ENCODE measurements at regions not wholly inside any gene's neighbourhood (a gene's known extent, or its start where the extent isn't known, plus 50 kb on each side); places are given as distances from the start of the nearest gene placed in this dataset.

DNA sequence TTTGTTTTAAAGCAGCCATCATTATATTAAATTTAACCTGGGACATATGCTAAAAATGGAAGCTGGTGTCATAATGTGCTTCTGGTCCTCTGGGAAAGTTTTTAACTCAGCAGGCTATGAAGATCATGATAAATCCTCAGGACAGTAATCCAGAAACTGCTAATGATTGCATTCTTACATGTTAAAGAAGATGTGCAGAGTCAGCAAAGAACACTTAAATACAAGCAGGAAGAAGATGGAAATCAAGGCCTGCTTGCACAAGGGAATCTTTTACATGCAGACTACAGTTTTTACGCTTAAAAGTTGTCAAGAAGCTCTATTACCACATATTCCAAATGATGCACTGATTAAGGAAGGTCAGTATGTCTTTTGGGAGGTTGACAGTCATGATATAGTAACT lies 246.0 kb upstream of the PTPRD start:
- H3K9me3 Mint-ChIP-seq: peaks cover 19 to 33% (median 31%) of the 10 kb centered on the region in 3 donors
- no peaks in the 10 kb centered on the region for H3K4me1 Mint-ChIP-seq
- no peaks in the 10 kb centered on the region for H3K9me3 ChIP-seq
- H3K4me3 ChIP-seq (ENCODE audit: control insufficient read depth in 1 of 2, extremely low read depth in 1 of 2, low read length in 1 of 2): no peak overlapping the region
- H3K27ac ChIP-seq (ENCODE audit: low read length): no peak overlapping the region
- no peaks in the 10 kb centered on the region for H3K36me3 ChIP-seq (ENCODE audit: control insufficient read depth in 2 of 2, extremely low read depth in 1 of 2, insufficient read depth in 1 of 2, low read length in 1 of 2)
- H3K4me1 ChIP-seq (ENCODE audit: control insufficient read depth in 1 of 2, extremely low read depth in 1 of 2, insufficient read depth in 2 of 2, low read length in 2 of 2): no peaks in the 10 kb centered on the region
- CTCF ChIA-PET: no interaction called here
- no peaks in the 10 kb centered on the region for H3K36me3 Mint-ChIP-seq
- ATAC-seq (replicated peaks in 1 of 4): no peak
- no peak overlapping the region for H3K27ac Mint-ChIP-seq
- no peaks in the 10 kb centered on the region for H3K27me3 ChIP-seq (replicated peaks in 1 of 2; ENCODE audit: control insufficient read depth in 2 of 2, extremely low read depth in 1 of 2, insufficient read depth in 2 of 2, low read length in 1 of 2)
- no peak for DNase-seq
- no peaks in the 10 kb centered on the region for H3K27me3 Mint-ChIP-seq
- no peak overlapping the region for H3K4me3 Mint-ChIP-seq
- POLR2A ChIA-PET: no interaction called here
- no CpG with 5 or more reads among the region's 1 CpG for WGBS (ENCODE audit: insufficient coverage)

DNA sequence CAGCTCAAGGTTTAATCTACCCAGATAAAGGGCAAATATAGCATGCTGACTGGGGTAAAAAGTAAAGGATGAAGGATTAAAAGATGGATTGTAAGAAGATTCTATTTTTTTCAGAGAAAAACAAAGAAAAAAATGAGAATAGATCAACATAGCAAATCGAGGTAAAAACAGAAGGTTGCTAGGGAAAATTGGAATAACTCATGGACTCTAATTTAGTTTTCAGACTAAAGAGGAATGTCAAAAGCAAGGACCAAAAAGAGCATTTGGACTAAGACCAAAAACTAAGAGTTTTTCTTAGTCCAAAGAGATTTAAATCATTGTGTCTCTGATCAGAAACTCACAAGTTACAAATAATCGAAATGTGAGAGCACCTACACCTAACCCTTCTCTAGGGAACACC lies 250.7 kb upstream of the PTPRD start:
- no peak overlapping the region for H3K27ac ChIP-seq (ENCODE audit: low read length)
- Mint-ChIP-seq H3K27ac (no peak overlapping the region), H3K36me3 (no peaks in the 10 kb centered on the region), H3K9me3 (peaks cover 7 to 26% (median 20%) of the 10 kb centered on the region in 3 donors), H3K27me3 (no peaks in the 10 kb centered on the region), H3K4me3 (no peak overlapping the region), H3K4me1 (no peaks in the 10 kb centered on the region)
- 22% methylated on average over 1 of the region's 2 CpGs for WGBS (ENCODE audit: insufficient coverage)
- POLR2A ChIA-PET: no interaction called here
- DNase-seq (no peak), ATAC-seq (replicated peaks in 1 of 4) (no peak)
- H3K4me1 ChIP-seq (ENCODE audit: control insufficient read depth in 1 of 2, extremely low read depth in 1 of 2, insufficient read depth in 2 of 2, low read length in 2 of 2): no peaks in the 10 kb centered on the region
- H3K9me3 ChIP-seq: no peaks in the 10 kb centered on the region
- CTCF ChIA-PET: no interaction called here
- no peaks in the 10 kb centered on the region for H3K27me3 ChIP-seq (replicated peaks in 1 of 2; ENCODE audit: control insufficient read depth in 2 of 2, extremely low read depth in 1 of 2, insufficient read depth in 2 of 2, low read length in 1 of 2)
- no peak overlapping the region for H3K4me3 ChIP-seq (ENCODE audit: control insufficient read depth in 1 of 2, extremely low read depth in 1 of 2, low read length in 1 of 2)
- H3K36me3 ChIP-seq (ENCODE audit: control insufficient read depth in 2 of 2, extremely low read depth in 1 of 2, insufficient read depth in 1 of 2, low read length in 1 of 2): no peaks in the 10 kb centered on the region

DNA sequence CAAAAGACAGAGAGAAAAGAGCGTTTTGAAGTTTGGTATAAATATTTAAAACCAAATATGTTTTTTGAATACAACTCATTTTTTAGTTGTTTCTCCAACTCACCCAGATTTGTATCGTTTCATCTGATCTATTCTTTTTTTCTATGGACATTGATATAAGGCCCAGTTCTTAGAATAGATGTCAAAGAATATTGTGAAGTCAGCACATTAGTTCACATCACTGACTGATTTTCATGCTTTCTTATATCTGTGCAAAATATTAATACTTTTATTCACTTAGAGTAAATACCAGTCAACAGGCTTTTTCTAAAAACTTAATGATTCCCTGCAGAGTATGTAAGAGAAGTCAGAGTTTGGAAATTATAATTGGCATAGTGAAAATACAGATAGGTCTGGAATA lies 254.4 kb upstream of the PTPRD start:
- no peaks in the 10 kb centered on the region for H3K27me3 Mint-ChIP-seq
- POLR2A ChIA-PET: no interaction called here

DNA sequence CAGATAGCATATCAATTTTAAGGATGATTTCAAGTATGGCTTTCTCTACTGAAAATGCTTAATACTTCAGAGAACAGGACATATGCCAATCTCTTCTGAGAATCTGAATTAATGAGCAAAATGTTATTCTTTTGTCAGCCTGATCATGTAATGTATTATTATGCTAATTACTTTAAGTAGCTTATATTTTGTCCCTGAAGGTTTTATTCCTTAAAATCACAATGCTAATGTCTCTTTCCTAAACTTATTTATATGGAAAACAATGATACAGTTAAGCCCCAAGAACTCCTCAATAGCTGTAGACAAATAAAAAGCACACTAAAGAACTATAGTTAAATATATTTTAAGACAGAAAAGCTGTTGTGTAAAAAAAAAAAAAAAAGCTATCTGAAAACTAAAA lies 256.9 kb upstream of the PTPRD start:
- ChIA-PET CTCF (interaction anchor here in 1 of 2 donors (0.7 kb wide), 1 partner anchor 168 kb away, joined by 3 read pairs; no protein-coding TSS in a partner anchor), POLR2A (no interaction called here)
- Histone ChIP-seq H3K27me3 (replicated peaks in 1 of 2; ENCODE audit: control insufficient read depth in 2 of 2, extremely low read depth in 1 of 2, insufficient read depth in 2 of 2, low read length in 1 of 2) (no peaks in the 10 kb centered on the region), H3K36me3 (ENCODE audit: control insufficient read depth in 2 of 2, extremely low read depth in 1 of 2, insufficient read depth in 1 of 2, low read length in 1 of 2) (no peaks in the 10 kb centered on the region), H3K9me3 (no peaks in the 10 kb centered on the region), H3K4me1 (ENCODE audit: control insufficient read depth in 1 of 2, extremely low read depth in 1 of 2, insufficient read depth in 2 of 2, low read length in 2 of 2) (no peaks in the 10 kb centered on the region), H3K27ac (ENCODE audit: low read length) (no peak overlapping the region), H3K4me3 (ENCODE audit: control insufficient read depth in 1 of 2, extremely low read depth in 1 of 2, low read length in 1 of 2) (no peak overlapping the region)
- no peak overlapping the region for H3K4me3 Mint-ChIP-seq
- no peak overlapping the region for H3K27ac Mint-ChIP-seq
- no peaks in the 10 kb centered on the region for H3K27me3 Mint-ChIP-seq
- ATAC-seq (replicated peaks in 1 of 4): no peak
- peaks cover 20 to 31% (median 21%) of the 10 kb centered on the region in 3 donors for H3K9me3 Mint-ChIP-seq
- no peaks in the 10 kb centered on the region for H3K4me1 Mint-ChIP-seq
- no peak for DNase-seq
- H3K36me3 Mint-ChIP-seq: no peaks in the 10 kb centered on the region

More for the DNA sequence above, 254.4 kb upstream of the PTPRD start:
- ATAC-seq (replicated peaks in 1 of 4) (no peak), DNase-seq (no peak)
- Mint-ChIP-seq H3K4me1 (no peaks in the 10 kb centered on the region), H3K9me3 (peaks cover 10 to 28% (median 21%) of the 10 kb centered on the region in 3 donors), H3K4me3 (no peak overlapping the region), H3K27ac (no peak overlapping the region), H3K36me3 (no peaks in the 10 kb centered on the region)
- no CpG with 5 or more reads among the region's 2 CpGs for WGBS (ENCODE audit: insufficient coverage)
- no peaks in the 10 kb centered on the region for H3K4me1 ChIP-seq (ENCODE audit: control insufficient read depth in 1 of 2, extremely low read depth in 1 of 2, insufficient read depth in 2 of 2, low read length in 2 of 2)
- H3K27ac ChIP-seq (ENCODE audit: low read length): no peak overlapping the region
- H3K36me3 ChIP-seq (ENCODE audit: control insufficient read depth in 2 of 2, extremely low read depth in 1 of 2, insufficient read depth in 1 of 2, low read length in 1 of 2): no peaks in the 10 kb centered on the region
- H3K27me3 ChIP-seq (replicated peaks in 1 of 2; ENCODE audit: control insufficient read depth in 2 of 2, extremely low read depth in 1 of 2, insufficient read depth in 2 of 2, low read length in 1 of 2): no peaks in the 10 kb centered on the region
- CTCF ChIA-PET: no interaction called here
- no peaks in the 10 kb centered on the region for H3K9me3 ChIP-seq
- no peak overlapping the region for H3K4me3 ChIP-seq (ENCODE audit: control insufficient read depth in 1 of 2, extremely low read depth in 1 of 2, low read length in 1 of 2)

DNA sequence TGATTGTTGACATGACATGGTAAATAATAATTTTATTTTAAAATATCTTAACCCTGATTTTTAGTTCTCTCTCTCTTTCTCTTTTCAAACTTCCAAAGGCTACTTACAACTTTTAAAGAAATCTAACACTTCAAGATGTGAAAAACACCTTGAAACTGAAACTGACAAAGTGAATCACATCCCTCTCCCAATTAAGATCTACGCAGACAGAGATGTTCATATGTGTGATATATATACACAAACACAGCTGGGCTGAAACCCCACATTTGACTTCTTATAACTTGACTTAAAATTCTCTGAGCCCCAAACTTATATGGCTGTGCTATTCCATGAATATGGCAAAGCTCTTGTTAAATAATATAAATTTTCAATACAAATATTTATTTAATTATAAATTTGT lies 261.2 kb upstream of the PTPRD start:
- Mint-ChIP-seq H3K27me3 (no peaks in the 10 kb centered on the region), H3K27ac (no peak overlapping the region), H3K4me1 (no peaks in the 10 kb centered on the region), H3K9me3 (peaks cover 12 to 29% (median 21%) of the 10 kb centered on the region in 3 donors), H3K36me3 (no peaks in the 10 kb centered on the region), H3K4me3 (no peak overlapping the region)
- ATAC-seq (replicated peaks in 1 of 4): no peak
- ChIA-PET POLR2A (no interaction called here), CTCF (interaction anchor here in 1 of 2 donors (0.6 kb wide), 1 partner anchor 35 kb away, joined by 5 read pairs; no protein-coding TSS in a partner anchor)
- Histone ChIP-seq H3K27me3 (replicated peaks in 1 of 2; ENCODE audit: control insufficient read depth in 2 of 2, extremely low read depth in 1 of 2, insufficient read depth in 2 of 2, low read length in 1 of 2) (no peaks in the 10 kb centered on the region), H3K27ac (ENCODE audit: low read length) (no peak overlapping the region), H3K36me3 (ENCODE audit: control insufficient read depth in 2 of 2, extremely low read depth in 1 of 2, insufficient read depth in 1 of 2, low read length in 1 of 2) (no peaks in the 10 kb centered on the region), H3K9me3 (no peaks in the 10 kb centered on the region), H3K4me3 (ENCODE audit: control insufficient read depth in 1 of 2, extremely low read depth in 1 of 2, low read length in 1 of 2) (no peak overlapping the region), H3K4me1 (ENCODE audit: control insufficient read depth in 1 of 2, extremely low read depth in 1 of 2, insufficient read depth in 2 of 2, low read length in 2 of 2) (no peaks in the 10 kb centered on the region)
- no peak for DNase-seq
- WGBS (ENCODE audit: insufficient coverage): no CpG with 5 or more reads among the region's 1 CpG

DNA sequence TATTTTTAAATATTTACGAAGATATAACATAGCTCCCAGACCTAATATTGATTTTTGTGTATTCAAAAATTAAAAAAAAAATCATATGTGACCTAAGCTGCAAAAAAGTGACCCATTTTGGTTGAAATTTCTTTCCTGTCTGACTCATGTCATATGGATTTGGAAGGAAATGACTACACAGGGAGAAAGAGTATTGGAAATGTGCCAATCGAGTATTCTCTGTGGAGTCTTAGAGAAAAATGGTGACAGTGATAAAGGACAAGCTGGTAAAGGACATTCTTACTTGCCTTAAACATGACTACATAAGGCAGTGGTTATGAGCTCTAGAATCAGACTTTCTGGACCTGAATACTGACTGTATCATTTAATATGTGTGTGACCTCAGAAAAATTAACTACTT lies 262.9 kb upstream of the PTPRD start:
- peaks cover 17 to 31% (median 25%) of the 10 kb centered on the region in 3 donors for H3K9me3 Mint-ChIP-seq
- ChIA-PET POLR2A (no interaction called here), CTCF (no interaction called here)
- no peaks in the 10 kb centered on the region for H3K36me3 ChIP-seq (ENCODE audit: control insufficient read depth in 2 of 2, extremely low read depth in 1 of 2, insufficient read depth in 1 of 2, low read length in 1 of 2)
- no peak overlapping the region for H3K27ac ChIP-seq (ENCODE audit: low read length)
- no peaks in the 10 kb centered on the region for H3K4me1 Mint-ChIP-seq
- no peak overlapping the region for H3K4me3 ChIP-seq (ENCODE audit: control insufficient read depth in 1 of 2, extremely low read depth in 1 of 2, low read length in 1 of 2)
- ATAC-seq (replicated peaks in 1 of 4): no peak
- no peak overlapping the region for H3K4me3 Mint-ChIP-seq
- H3K27me3 ChIP-seq (replicated peaks in 1 of 2; ENCODE audit: control insufficient read depth in 2 of 2, extremely low read depth in 1 of 2, insufficient read depth in 2 of 2, low read length in 1 of 2): no peaks in the 10 kb centered on the region
- DNase-seq: no peak
- H3K4me1 ChIP-seq (ENCODE audit: control insufficient read depth in 1 of 2, extremely low read depth in 1 of 2, insufficient read depth in 2 of 2, low read length in 2 of 2): no peaks in the 10 kb centered on the region
- H3K27me3 Mint-ChIP-seq: no peaks in the 10 kb centered on the region
- no peaks in the 10 kb centered on the region for H3K36me3 Mint-ChIP-seq
- no CpG with 5 or more reads among the region's 2 CpGs for WGBS (ENCODE audit: insufficient coverage)
- no peak overlapping the region for H3K27ac Mint-ChIP-seq
- H3K9me3 ChIP-seq: no peaks in the 10 kb centered on the region

DNA sequence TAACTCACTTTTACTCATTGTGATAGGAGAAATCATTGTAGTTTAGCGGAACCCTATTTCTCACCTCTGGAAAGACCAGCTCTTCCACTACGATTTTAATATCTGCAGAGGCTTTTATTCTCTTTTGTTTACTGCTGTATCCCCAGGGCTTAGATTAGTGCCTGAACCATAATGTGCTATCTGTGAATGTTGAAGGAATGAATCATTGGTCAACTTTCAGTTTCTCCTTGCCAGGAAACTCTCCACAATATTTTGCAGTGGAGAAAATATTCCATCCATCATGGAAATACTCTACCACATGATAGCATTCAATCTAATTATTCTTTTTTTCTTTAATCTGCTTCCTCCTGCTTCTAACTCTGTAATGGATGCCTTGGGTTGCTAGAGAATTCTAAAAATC lies 263.5 kb upstream of the PTPRD start:
- no peaks in the 10 kb centered on the region for H3K27me3 ChIP-seq (replicated peaks in 1 of 2; ENCODE audit: control insufficient read depth in 2 of 2, extremely low read depth in 1 of 2, insufficient read depth in 2 of 2, low read length in 1 of 2)
- no peaks in the 10 kb centered on the region for H3K27me3 Mint-ChIP-seq
- no CpG with 5 or more reads among the region's 2 CpGs for WGBS (ENCODE audit: insufficient coverage)

More for the DNA sequence above, 263.5 kb upstream of the PTPRD start:
- CTCF ChIA-PET: no interaction called here
- Mint-ChIP-seq H3K4me3 (no peak overlapping the region), H3K4me1 (no peaks in the 10 kb centered on the region), H3K36me3 (no peaks in the 10 kb centered on the region), H3K27ac (no peak overlapping the region), H3K9me3 (peaks cover 17 to 31% (median 25%) of the 10 kb centered on the region in 3 donors)
- Histone ChIP-seq H3K27ac (ENCODE audit: low read length) (no peak overlapping the region), H3K36me3 (ENCODE audit: control insufficient read depth in 2 of 2, extremely low read depth in 1 of 2, insufficient read depth in 1 of 2, low read length in 1 of 2) (no peaks in the 10 kb centered on the region), H3K4me1 (ENCODE audit: control insufficient read depth in 1 of 2, extremely low read depth in 1 of 2, insufficient read depth in 2 of 2, low read length in 2 of 2) (no peaks in the 10 kb centered on the region), H3K4me3 (ENCODE audit: control insufficient read depth in 1 of 2, extremely low read depth in 1 of 2, low read length in 1 of 2) (no peak overlapping the region), H3K9me3 (no peaks in the 10 kb centered on the region)
- no peak for ATAC-seq (replicated peaks in 1 of 4)
- POLR2A ChIA-PET: no interaction called here
- DNase-seq: no peak

All from T-cell (primary cell).